Activated CD4-positive, alpha-beta T cell treated with anti-CD3 and anti-CD28 coated beads, Interleukin-2, amount 50 U/mL, for 48 hours (primary cell): ENCODE measurements at regions not wholly inside any gene's neighbourhood (a gene's known extent, or its start where the extent isn't known, plus 50 kb on each side); places are given as distances from the start of the nearest gene placed in this dataset.
A peak's percentile ranks its signal among the peaks of the same experiment; 100 is the strongest.
"Not testable (repeated sequence)": the region's sequence is repeated elsewhere in the genome, so short reads cannot be mapped to it uniquely, and the experiment has no call there.

Experiments used
- DNase-seq, 2 experiments: peaks; one replicate each; pipeline ENCODE4 v3.0.0-alpha.2; 2020

DNA sequence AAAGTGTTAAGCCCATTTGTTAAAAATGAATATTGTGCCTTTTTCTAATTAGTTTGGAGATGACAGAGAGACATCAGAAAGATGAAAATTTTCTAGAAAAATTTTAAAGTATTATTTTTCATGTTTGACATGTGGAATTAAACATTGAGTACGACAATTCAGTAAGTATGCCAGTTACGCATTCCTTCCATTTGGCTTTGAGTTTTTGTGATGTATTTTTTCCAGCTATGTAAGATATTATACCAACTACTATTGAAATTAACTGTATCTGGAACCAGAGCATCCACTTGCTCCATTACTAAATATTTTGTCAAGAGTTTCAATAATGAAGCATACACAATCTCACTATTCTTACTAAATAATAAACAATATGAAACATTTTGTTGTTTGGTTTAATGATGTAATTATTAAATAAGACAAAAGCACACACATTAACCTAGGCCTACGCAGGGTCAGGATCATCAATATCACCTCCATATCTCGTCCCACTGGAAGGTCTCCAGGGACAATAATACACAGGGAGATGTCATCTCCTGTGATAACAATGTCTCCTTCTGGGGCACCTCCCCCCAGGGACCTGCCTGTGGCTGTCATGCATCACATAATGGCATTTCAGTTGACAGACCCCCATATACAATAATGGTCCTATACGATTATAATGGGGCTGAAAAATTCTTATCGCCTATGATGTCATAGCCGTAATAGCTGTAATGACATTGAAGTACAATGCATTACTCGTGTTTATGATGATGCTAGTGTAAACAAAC, 274.1 kb downstream of the REEP3 start:
- no peak for DNase-seq

- peak in 1 of 2 experiments; percentile 7 for DNase-seq
Measured at GRCh38 chr10:63798599-63799498, 277.6 kb downstream of the REEP3 start.

DNA sequence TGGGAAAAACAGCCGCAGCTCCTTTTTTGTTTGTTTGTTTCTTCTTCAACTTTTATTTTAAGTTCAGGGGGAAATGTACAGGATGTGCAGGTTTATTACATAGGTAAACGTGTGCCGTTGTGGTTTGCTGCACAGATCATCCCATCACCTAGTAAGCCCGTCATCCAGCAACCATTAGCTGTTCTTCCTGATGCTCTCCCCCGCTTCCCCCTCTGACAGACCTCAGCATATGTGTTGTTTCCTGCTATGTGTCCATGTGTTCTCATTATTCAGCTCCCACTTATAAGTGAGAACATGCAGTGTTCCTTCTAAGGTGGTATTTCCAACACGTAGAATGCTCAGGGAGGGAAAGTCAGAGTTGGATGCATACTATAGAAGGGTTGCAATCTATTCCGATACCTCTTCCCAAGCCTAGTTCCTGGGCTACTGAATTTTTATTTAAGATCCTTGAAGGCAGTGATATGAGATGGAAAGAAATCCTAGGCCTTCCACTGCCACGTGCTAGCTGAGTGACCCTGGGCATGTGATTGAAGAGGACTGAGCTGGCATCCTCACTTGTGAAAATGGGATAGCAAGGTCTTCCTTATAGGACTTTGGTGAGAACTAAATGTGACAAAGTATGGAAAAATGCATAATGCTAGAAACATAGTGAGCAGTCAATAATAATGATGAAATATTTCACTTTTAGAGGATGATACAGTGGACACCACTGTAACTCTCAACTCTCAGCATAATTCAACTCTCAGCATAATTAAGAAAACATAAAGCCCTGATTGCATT, 278.5 kb downstream of the REEP3 start:
- no peak for DNase-seq

DNA sequence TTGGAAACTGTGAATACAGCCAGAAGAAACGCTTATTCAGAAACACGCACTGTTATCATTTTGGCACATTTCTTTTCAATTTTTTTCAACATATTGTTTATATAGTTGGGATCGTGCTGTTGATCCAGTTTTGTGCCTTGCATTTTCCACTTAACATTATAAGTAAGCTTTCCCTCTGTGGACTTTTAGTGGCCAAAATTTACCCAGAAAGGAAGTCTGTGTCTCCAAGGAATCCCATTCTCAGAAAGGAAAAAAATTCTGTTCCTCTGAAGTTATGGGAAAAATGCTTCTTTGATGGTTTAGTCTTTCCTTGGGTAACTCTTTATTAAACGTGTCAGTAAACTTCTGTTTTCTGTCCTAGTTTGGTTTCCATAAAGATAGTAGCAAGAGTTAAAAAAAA, 280.0 kb downstream of the REEP3 start:
- no peak for DNase-seq

GRCh38 chr10:63806330-63806729, 285.1 kb downstream of the REEP3 start:
- DNase-seq = no peak

GRCh38 chr10:63812501-63812900, 291.3 kb downstream of the REEP3 start:
- no peak for DNase-seq

GRCh38 chr10:63819753-63820329, 298.6 kb downstream of the REEP3 start:
- DNase-seq = peak; percentile 30 to 43

- no peak for DNase-seq
Measured at GRCh38 chr10:63822496-63822895, 301.3 kb downstream of the REEP3 start.

- no peak for DNase-seq
Measured at GRCh38 chr10:63825111-63825510, 303.9 kb downstream of the REEP3 start.

DNA sequence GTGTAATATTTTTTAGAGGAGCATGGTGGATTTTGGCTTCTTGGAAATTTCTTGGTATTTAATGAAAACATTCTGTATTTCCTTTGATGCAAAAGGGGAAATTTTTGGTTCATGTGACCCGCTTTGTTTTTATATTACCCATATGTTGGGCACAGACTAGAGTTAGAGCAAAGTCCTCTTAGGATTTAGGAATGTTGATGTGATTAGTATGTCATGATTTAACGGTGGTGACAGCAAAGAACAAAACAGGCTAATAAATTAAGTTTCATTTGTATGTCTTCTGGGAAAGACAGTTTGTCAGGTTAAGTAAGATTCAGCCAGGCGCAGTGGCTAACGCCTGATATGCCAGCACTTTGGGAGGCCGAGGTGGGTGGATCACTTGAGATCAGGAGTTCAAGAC, 304.6 kb downstream of the REEP3 start:
- DNase-seq = no peak

DNA sequence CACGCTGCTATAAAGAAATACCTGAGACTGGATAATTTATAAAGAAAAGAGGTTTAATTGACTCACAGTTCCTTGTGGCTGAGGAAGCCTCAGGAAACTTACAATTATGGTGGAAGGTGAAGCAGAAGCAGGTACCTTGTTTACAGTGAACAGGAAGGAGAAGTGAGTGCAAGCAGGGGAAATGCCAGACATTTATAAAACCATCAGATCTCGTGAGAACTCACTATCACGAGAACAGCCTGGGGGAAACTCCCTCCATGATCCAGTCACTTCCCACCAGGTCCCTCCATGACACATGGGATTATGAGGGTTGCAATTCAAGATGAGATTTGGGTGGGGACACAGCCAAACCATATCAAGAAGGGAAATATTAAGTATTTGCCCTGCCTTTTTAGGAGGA, 305.8 kb downstream of the REEP3 start:
- DNase-seq = not testable (repeated sequence)

GRCh38 chr10:63829020-63829419, 307.8 kb downstream of the REEP3 start:
- DNase-seq = no peak

DNA sequence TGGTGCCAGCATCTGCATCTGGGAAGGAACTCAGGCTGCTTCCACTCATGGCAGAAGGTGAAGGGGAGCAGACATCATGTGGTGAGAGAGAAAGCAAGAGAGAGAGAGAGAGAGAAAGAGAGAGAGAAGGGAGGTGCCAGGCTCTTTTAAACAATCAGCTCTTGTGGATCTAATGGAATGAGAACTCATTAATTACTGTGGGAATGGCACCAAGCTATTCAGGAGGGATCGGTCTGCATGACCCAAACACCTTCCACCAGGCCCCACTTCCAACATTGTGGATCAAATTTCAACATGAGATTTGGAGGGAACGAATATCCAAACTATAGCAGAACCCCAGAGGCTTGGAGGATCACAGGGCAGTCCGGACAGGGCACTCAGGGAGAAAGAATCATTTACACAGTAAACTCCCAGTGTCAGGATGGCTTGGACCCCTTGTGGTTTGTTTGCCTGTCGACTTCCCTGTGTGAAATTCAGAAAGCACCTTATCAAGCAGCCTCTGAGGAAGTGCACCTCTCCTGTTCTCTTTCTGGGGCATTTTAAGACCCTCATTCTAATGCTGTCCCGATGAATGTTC, 308.5 kb downstream of the REEP3 start:
- no peak for DNase-seq

DNA sequence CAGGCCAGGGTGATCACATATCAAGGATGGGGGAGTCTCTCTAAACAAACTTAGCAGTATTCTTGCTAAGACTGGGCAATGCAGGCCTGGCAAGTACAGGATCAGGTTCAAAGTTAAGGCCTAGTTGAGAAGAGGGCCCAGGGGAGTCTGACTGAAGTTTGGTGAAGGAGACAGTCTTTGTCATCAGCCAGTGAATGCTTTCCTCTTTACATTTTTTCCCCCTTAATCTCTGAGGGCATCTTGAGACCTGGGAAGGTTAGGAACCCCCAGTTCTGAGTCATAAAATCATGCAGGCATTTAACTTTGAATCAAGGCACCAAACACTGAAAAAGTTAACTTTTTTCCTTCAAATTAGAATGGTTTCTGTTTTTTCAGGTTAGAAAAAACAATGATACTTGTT, 311.5 kb downstream of the REEP3 start:
- no peak for DNase-seq

- no peak for DNase-seq
Measured at GRCh38 chr10:63833411-63834060, 312.3 kb downstream of the REEP3 start.

DNA sequence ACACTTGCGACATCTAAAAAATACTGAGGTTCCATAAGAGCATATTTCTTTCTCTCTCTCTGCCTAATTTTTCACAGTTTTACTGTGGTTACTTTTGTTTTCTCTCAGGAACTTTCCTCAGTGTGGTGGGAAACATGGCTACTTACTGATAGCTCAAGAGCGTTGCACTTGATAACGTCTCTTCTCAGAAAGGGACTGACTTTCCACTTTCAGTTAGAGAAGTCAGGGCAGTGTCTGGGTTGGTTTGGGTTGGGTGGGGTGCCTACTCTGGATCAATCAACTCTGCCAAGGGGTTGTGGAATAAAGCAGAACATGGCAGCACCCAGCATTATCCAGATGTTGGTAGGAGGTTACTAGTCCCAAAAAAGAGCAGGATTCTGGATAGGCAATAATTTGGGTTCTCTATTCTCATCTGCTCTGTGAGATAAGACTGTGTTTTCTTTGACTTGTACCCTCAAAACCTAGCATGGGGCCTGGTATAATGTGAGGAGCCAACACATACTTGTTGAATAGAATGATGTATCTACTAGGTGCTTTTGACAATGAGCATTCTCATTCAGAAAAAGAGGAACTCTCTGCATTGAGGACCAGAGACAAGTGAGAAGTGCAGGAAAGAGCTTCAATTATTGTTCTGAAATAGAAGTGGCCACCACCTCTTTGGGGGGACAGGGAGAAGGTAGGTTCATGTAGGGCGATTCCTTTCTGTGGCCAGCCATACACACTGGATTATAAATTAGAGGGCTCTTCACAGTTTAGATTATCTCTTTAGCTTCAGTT, 315.7 kb downstream of the REEP3 start:
- DNase-seq = no peak

GRCh38 chr10:63841761-63842160, 320.6 kb downstream of the REEP3 start:
- DNase-seq = no peak

GRCh38 chr10:63843107-63843506, 321.9 kb downstream of the REEP3 start:
- no peak for DNase-seq

DNA sequence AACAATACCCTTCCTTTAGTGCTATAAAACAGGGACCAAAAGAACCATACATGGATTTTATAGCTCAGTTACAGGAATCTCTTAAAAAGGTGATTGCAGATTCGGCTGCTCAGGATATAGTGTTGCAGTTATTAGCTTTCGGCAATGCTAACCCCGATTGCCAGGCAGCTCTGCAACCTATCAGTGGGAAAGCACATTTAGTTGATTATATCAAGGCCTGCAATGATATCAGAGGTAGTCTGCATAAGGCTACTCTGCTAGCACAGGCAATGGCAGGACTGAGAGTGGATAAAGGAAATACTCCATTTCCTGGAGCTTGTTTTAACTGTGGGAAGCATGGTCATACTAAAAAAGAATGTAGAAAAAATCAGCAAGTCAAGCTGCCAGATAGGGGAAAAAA, 327.7 kb downstream of the REEP3 start:
- not testable (repeated sequence) for DNase-seq

- DNase-seq = no peak
Measured at GRCh38 chr10:63862860-63863259, 341.7 kb downstream of the REEP3 start.

DNA sequence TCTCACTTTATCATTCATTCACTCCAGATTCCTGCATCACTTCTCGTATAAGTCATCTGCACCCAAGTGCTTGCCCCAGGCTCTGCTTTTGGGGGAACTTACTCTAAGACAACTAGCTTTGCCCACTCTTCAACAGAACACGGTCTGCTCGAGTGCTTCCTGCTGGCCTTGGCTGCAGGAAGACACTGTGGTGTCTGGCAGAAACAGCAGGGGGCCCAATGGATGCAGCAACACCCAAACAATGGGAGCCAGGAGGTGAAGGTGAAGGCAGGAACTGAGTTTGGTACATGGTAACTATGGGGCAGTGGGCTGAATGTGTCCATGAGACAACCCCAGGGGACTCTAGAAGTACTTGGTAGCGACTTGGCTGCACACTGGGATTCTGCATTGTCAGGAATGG, 344.0 kb downstream of the REEP3 start:
- DNase-seq = no peak
